ENCODE measurements at regions not wholly inside any gene's neighbourhood (a gene's known extent, or its start where the extent isn't known, plus 50 kb on each side); places are given as distances from the start of the nearest gene placed in this dataset.

- DNase-seq (ENCODE audit: extremely low read depth, insufficient read length), result no peak
- no peak for TF ChIP-seq CTCF (IDR thresholded peaks at IDR 0.05; ENCODE audit: insufficient read depth, low read length, poor library complexity, severe bottlenecking)
- H3K36me3 ChIP-seq (ENCODE audit: control insufficient read depth, insufficient read depth, low read length), result no peaks in the 10 kb centered on the region
- no peak overlapping the region for H3K4me3 ChIP-seq (replicated peaks; ENCODE audit: low read depth, low read length)
- H3K27me3 ChIP-seq (replicated peaks; ENCODE audit: control insufficient read depth, insufficient read depth, low read length), result no peaks in the 10 kb centered on the region
Observed at GRCh38 chr10:36946598-36946997, 178.8 kb upstream of the ANKRD30A start.

GRCh38 chr10:36943544-36943943 is 181.9 kb upstream of the ANKRD30A start:
- no peak for DNase-seq (ENCODE audit: extremely low read depth, insufficient read length)
- TF ChIP-seq CTCF (IDR thresholded peaks at IDR 0.05; ENCODE audit: insufficient read depth, low read length, poor library complexity, severe bottlenecking), result no peak
- no peaks in the 10 kb centered on the region for H3K36me3 ChIP-seq (ENCODE audit: control insufficient read depth, insufficient read depth, low read length)
- no peak overlapping the region for H3K4me3 ChIP-seq (replicated peaks; ENCODE audit: low read depth, low read length)
- no peaks in the 10 kb centered on the region for H3K27me3 ChIP-seq (replicated peaks; ENCODE audit: control insufficient read depth, insufficient read depth, low read length)

- no peak for TF ChIP-seq CTCF (IDR thresholded peaks at IDR 0.05; ENCODE audit: insufficient read depth, low read length, poor library complexity, severe bottlenecking)
- Histone ChIP-seq H3K27me3 (replicated peaks; ENCODE audit: control insufficient read depth, insufficient read depth, low read length) (no peaks in the 10 kb centered on the region), H3K4me3 (replicated peaks; ENCODE audit: low read depth, low read length) (no peak overlapping the region), H3K36me3 (ENCODE audit: control insufficient read depth, insufficient read depth, low read length) (no peaks in the 10 kb centered on the region)
- no peak for DNase-seq (ENCODE audit: extremely low read depth, insufficient read length)
Observed at GRCh38 chr10:36942616-36943015, 182.8 kb upstream of the ANKRD30A start.

- H3K36me3 ChIP-seq (ENCODE audit: control insufficient read depth, insufficient read depth, low read length), result no peaks in the 10 kb centered on the region
- DNase-seq (ENCODE audit: extremely low read depth, insufficient read length), result no peak
- no peak overlapping the region for H3K4me3 ChIP-seq (replicated peaks; ENCODE audit: low read depth, low read length)
- H3K27me3 ChIP-seq (replicated peaks; ENCODE audit: control insufficient read depth, insufficient read depth, low read length), result no peaks in the 10 kb centered on the region
- TF ChIP-seq CTCF (IDR thresholded peaks at IDR 0.05; ENCODE audit: insufficient read depth, low read length, poor library complexity, severe bottlenecking), result no peak
Observed at GRCh38 chr10:36903040-36903439, 222.4 kb upstream of the ANKRD30A start.

GRCh38 chr10:36899652-36900051 is 225.7 kb upstream of the ANKRD30A start:
- no peak overlapping the region for H3K4me3 ChIP-seq (replicated peaks; ENCODE audit: low read depth, low read length)
- no peaks in the 10 kb centered on the region for H3K36me3 ChIP-seq (ENCODE audit: control insufficient read depth, insufficient read depth, low read length)
- TF ChIP-seq CTCF (IDR thresholded peaks at IDR 0.05; ENCODE audit: insufficient read depth, low read length, poor library complexity, severe bottlenecking), result no peak
- no peaks in the 10 kb centered on the region for H3K27me3 ChIP-seq (replicated peaks; ENCODE audit: control insufficient read depth, insufficient read depth, low read length)
- DNase-seq (ENCODE audit: extremely low read depth, insufficient read length), result no peak

GRCh38 chr10:36888925-36889573 is 236.3 kb upstream of the ANKRD30A start:
- no peak overlapping the region for H3K4me3 ChIP-seq (replicated peaks; ENCODE audit: low read depth, low read length)
- peak; percentile 78 for TF ChIP-seq CTCF (IDR thresholded peaks at IDR 0.05; ENCODE audit: insufficient read depth, low read length, poor library complexity, severe bottlenecking)
- no peaks in the 10 kb centered on the region for H3K36me3 ChIP-seq (ENCODE audit: control insufficient read depth, insufficient read depth, low read length)
- H3K27me3 ChIP-seq (replicated peaks; ENCODE audit: control insufficient read depth, insufficient read depth, low read length), result no peaks in the 10 kb centered on the region
- DNase-seq (ENCODE audit: extremely low read depth, insufficient read length), result no peak
